ENCODE measurements at regions not wholly inside any gene's neighbourhood (a gene's known extent, or its start where the extent isn't known, plus 50 kb on each side); places are given as distances from the start of the nearest gene placed in this dataset.

- no peak overlapping the region for H3K14ac ChIP-seq (ENCODE audit: insufficient read depth, low read length)
- H2BK5ac ChIP-seq (ENCODE audit: insufficient read length, low read length): no peak overlapping the region
- no peak overlapping the region for H3K27ac ChIP-seq (ENCODE audit: insufficient read length, low read depth, low read length)
- H3K9me3 ChIP-seq (ENCODE audit: control insufficient read depth, low read depth, low read length): no peaks in the 10 kb centered on the region
- H2AFZ ChIP-seq (ENCODE audit: low read length): no peak overlapping the region
- H4K8ac ChIP-seq (replicated peaks; ENCODE audit: insufficient read length, low read depth, low read length): no peak overlapping the region
- no peak overlapping the region for H3K56ac ChIP-seq (ENCODE audit: insufficient read length, low read depth, low read length)
- Mint-ChIP-seq H3K36me3 (ENCODE audit: insufficient read depth in 1 of 3, low read depth in 3 of 3) (peaks cover 0 to 3% (median 2%) of the 10 kb centered on the region in 3 experiments; a peak in 4 of 7 replicates), H3K4me3 (no peak overlapping the region), H3K9me3 (peaks cover 2 to 4% of the 10 kb centered on the region in 2 experiments; a peak in 3 of 5 replicates), H3K27me3 (ENCODE audit: low read depth) (peaks cover 4% of the 10 kb centered on the region; the same call in 1 of the 2 replicates), H3K27ac (no peak overlapping the region), H3K4me1 (peaks cover 20 to 21% of the 10 kb centered on the region in 2 experiments)
- H4K91ac ChIP-seq (ENCODE audit: insufficient read length, low read depth, low read length): no peak overlapping the region
- no peak overlapping the region for H2BK120ac ChIP-seq (ENCODE audit: low read depth, low read length, poor library complexity, severe bottlenecking)
- H3K4me1 ChIP-seq (ENCODE audit: insufficient read depth, low read length): peaks cover 11% of the 10 kb centered on the region
- no peak overlapping the region for H3K18ac ChIP-seq (ENCODE audit: insufficient read length, low read depth, low read length)
- no peak overlapping the region for H3K23ac ChIP-seq (ENCODE audit: insufficient read length, low read depth, low read length)
- no peaks in the 10 kb centered on the region for H3K79me2 ChIP-seq (ENCODE audit: insufficient read depth, low read length)
- no peak for DNase-seq
- TF ChIP-seq CTCF (conservative IDR thresholded peaks at IDR 0.05): no peak
- no peak overlapping the region for H3K4me2 ChIP-seq (ENCODE audit: insufficient read depth, insufficient read length, low read length)
- no peak overlapping the region for H2BK20ac ChIP-seq (ENCODE audit: low read depth, low read length, poor library complexity, severe bottlenecking)
- H3K23me2 ChIP-seq (ENCODE audit: insufficient read length, low read depth, low read length, poor library complexity, severe bottlenecking): no peaks in the 10 kb centered on the region
- H4K20me1 ChIP-seq (ENCODE audit: control insufficient read depth, insufficient read depth, insufficient read length): no peaks in the 10 kb centered on the region
- H2BK12ac ChIP-seq (ENCODE audit: insufficient read length, low read depth, low read length): no peak overlapping the region
- no peaks in the 10 kb centered on the region for H3K27me3 ChIP-seq (ENCODE audit: insufficient read depth, low read length)
- H3K4ac ChIP-seq (ENCODE audit: low read depth, low read length): no peak overlapping the region
- no peak overlapping the region for H2BK15ac ChIP-seq (ENCODE audit: low read depth, low read length)
- WGBS (ENCODE audit: extremely low coverage, insufficient read length, low lambda C conversion rate): no CpG with 5 or more reads among the region's 6 CpGs
- H3K9ac ChIP-seq (ENCODE audit: extremely low read depth, insufficient read length, low read length): no peak overlapping the region
- H4K5ac ChIP-seq (ENCODE audit: insufficient read length, low read depth, low read length): no peak overlapping the region
- H2AK5ac ChIP-seq (ENCODE audit: insufficient read length, low read length): no peak overlapping the region
- no peak overlapping the region for H3T11ph ChIP-seq (ENCODE audit: low read length)
- no peaks in the 10 kb centered on the region for H3K79me1 ChIP-seq (ENCODE audit: insufficient read depth, low read depth, low read length, poor library complexity, severe bottlenecking)
These were observed 138.3 kb downstream of the CD83 start for GRCh38 chr6:14255916-14256315.
